ENCODE measurements at regions not wholly inside any gene's neighbourhood (a gene's known extent, or its start where the extent isn't known, plus 50 kb on each side); places are given as distances from the start of the nearest gene placed in this dataset.

GRCh38 chr10:27388761-27389399 is 115.2 kb upstream of the RAB18 start:
- TF ChIP-seq CTCF (IDR thresholded peaks at IDR 0.05) (no peak), EP300 (IDR thresholded peaks at IDR 0.05) (no peak)
